Coronary artery (tissue), 2 donors: ENCODE measurements at regions not wholly inside any gene's neighbourhood (a gene's known extent, or its start where the extent isn't known, plus 50 kb on each side); places are given as distances from the start of the nearest gene placed in this dataset.

Experiments used
- DNase-seq: peaks from one replicate; pipeline ENCODE4 v3.0.0-alpha.2; 2017; ENCODE audit warnings: low spot score
- H3K27ac ChIP-seq, 2 donors: fragments of 200-600 bp; sonication (generic); one replicate each; pipeline ENCODE4 v1.5.1; 2016 to 2019
- H3K4me3 ChIP-seq: fragments of 200-600 bp; sonication (generic); 2 replicates; pipeline ENCODE4 v1.5.1; 2016; ENCODE audit warnings: mild to moderate bottlenecking, moderate library complexity
- TF ChIP-seq, protein P1 (sequence below): fragments of 200-600 bp; sonication (generic); IDR thresholded peaks from one replicate; pipeline ENCODE4 v1.5.1; 2019; ENCODE audit warnings: antibody characterized with exemption

DNA sequence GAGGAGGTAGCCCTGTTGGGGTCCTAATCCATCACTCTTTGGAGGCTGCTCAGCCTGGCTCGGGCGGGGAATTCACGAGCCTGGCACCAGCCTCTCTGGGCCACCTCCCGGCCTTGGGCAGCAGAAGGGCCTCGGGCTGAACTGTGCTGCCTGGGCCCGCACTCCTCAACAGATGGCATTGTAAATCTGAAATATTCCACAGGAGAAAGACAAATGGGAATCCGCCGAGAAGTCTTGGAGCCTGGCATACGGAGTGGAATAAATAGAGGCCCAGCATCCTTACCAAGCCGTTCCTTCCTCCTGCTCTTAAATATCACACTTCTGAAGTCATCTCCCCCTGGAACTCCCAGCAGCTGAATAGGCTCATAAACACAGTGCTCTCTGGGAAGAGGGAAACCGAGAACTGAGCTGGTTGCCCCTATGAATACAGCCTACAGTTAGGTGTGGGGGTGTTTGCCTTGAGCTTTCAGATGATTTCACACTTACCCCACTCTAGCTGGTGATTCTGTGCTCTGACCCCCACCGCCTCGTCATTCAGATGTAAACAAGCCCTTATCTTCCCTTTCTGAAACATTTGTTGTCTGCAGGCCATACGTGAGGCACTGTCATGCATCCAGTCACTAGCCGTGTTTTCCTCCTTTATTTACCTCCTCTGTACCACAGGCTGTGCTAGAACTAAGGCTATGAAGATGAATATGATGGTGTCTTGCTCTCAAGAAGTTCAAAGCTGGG, 455.0 kb upstream of the CLINT1 start:
- Histone ChIP-seq H3K4me3 (no peak overlapping the region), H3K27ac (no peak overlapping the region)
- no peak for DNase-seq
- TF ChIP-seq, protein P1, sequence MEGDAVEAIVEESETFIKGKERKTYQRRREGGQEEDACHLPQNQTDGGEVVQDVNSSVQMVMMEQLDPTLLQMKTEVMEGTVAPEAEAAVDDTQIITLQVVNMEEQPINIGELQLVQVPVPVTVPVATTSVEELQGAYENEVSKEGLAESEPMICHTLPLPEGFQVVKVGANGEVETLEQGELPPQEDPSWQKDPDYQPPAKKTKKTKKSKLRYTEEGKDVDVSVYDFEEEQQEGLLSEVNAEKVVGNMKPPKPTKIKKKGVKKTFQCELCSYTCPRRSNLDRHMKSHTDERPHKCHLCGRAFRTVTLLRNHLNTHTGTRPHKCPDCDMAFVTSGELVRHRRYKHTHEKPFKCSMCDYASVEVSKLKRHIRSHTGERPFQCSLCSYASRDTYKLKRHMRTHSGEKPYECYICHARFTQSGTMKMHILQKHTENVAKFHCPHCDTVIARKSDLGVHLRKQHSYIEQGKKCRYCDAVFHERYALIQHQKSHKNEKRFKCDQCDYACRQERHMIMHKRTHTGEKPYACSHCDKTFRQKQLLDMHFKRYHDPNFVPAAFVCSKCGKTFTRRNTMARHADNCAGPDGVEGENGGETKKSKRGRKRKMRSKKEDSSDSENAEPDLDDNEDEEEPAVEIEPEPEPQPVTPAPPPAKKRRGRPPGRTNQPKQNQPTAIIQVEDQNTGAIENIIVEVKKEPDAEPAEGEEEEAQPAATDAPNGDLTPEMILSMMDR, result no peak

DNA sequence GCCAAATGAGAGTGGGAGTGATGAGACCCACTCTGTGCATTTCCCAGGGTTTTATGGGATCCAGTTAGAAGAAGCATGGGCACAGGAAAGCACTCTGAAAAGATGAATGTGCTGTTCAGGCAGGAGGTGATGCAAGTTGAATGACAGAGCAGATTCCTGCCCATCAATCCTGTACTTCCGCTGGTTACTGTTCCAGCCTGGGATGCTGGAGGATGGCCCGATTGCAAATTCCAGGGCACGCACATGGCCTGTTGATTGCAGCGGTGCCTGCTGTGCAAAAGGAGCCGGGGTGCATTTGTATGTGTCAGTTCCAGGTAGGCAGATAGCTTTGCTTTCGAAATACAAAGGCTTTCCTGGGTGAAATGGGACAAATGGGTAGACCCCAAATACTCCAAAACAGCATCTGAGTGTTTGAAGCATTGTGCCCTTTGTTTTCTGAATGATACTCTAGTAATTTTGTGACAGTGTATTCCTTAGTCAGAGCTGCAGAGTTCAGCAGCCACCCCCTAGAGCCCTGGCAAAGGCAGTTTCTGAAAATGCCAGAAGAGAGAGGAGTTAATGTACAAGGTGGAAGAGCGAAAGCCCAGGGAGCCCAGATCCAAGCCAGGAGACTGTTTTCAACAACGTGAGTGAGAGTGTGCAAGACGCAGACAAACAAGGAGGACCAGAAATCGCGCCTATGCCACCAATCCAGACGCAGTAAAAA, 454.2 kb upstream of the CLINT1 start:
- Histone ChIP-seq H3K27ac (no peak overlapping the region), H3K4me3 (no peak overlapping the region)
- no peak for DNase-seq
- TF ChIP-seq, protein P1, result no peak

DNA sequence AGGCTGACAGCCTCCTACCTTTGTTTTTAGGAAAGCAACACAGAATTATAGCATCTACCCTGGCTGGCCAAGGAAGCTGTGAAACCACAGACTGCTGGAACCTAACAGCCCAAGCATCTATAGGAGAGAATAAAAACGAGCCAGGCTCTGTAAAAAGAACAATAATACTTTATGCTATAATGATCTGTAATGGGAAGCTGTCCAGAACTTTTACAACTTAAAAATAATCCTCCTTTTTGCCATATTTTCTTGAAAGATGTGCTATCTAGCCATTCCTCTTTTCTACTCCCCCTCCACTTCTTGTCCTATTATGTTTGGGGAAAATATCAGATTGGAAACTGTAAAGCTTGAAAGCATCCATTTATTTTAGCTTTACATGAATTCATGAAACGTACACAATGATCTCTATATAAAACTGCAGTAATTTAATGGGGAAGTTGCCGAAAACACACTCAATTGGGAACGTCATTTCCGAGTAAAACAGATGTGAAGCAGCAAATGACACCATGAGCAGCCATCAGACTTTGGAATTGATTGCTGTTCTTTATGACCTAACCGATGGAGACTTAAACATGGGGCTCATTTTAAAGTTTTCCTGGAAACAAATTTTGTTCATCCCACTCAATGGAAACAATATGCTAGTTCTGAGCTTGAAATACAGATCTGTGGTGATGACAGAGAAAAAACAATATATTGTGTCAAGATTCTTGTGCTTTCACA, 450.3 kb upstream of the CLINT1 start:
- Histone ChIP-seq H3K27ac (no peak overlapping the region), H3K4me3 (no peak overlapping the region)
- TF ChIP-seq, protein P1, result no peak
- DNase-seq, result no peak

DNA sequence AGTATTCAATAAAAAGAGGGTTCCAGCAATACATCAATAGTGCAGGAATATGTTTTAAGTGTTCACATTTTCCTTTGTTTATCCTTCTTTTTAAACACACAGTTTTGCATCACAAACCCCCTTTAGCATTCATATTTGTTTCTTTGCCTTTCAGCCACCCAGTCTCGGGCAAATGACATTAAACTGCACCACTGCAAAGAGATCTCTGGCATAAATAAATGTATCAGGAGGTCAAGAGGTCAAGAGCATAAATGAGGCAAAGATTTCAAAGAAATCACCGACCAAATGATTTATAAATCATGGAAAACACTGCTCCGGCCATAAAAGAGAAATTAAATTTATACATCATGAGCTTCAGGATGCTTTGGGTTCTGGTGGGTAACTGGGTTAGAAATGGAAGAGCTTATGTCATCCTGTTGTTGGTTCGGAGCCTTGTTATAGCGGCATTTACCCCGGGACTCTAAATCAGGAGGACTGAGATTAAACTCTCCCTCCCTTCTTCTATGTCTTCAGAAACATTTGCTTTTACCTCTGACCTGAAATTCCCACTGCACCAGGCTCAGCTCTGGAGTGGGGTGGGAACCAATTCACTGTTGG, 449.6 kb upstream of the CLINT1 start:
- no peak overlapping the region for H3K27ac ChIP-seq
- DNase-seq, result no peak
- TF ChIP-seq, protein P1, result no peak
- H3K4me3 ChIP-seq, result no peak overlapping the region

DNA sequence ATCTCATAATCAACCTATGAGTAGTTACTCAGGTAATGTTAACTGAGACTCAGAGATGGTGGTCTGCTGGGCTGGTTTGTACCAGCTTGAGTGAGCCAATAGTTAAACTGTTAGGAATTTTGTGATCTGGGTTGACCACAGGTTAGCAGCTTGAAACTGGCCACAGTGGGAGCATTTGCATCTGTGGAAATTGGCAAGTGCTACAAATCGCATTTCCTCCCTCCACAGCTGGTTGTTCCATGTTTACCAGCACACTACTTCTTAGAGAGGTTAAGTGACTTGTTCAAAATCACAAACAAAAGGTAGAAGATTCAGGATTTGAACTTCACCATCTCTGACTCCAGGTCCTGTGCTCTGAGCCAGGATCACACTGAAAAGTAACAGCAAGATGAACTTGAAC, 446.9 kb upstream of the CLINT1 start:
- no peak overlapping the region for H3K4me3 ChIP-seq
- H3K27ac ChIP-seq, result no peak overlapping the region
- DNase-seq, result no peak
- TF ChIP-seq, protein P1, result no peak

DNA sequence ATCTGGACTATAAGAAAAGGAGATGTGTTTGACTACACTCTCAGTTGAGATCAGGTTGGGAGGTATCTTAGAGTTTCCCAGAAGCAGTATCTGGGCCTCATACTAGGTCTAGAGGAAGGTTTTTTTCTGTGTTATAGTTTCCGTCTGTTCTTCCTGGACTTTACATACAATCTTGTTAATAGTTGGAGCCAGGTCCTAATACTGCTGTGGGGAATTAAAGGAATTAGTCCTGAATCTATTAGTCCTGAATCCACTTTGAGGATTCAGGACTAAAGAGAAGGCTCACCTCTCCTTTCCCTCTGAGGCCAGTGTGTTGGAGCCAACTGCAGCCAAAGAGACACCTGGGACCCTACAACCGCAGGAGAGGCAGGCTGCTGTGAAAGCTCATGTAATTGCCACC, 445.7 kb upstream of the CLINT1 start:
- TF ChIP-seq, protein P1, result no peak
- DNase-seq, result no peak
- no peak overlapping the region for H3K4me3 ChIP-seq
- H3K27ac ChIP-seq, result no peak overlapping the region
